KOPT-K1 (cell line): ENCODE measurements at regions not wholly inside any gene's neighbourhood (a gene's known extent, or its start where the extent isn't known, plus 50 kb on each side); places are given as distances from the start of the nearest gene placed in this dataset.
A peak's percentile ranks its signal among the peaks of the same experiment; 100 is the strongest.

Experiments
- H3K27ac ChIP-seq: fragments of 200-600 bp; sonication (generic); 2 replicates; pipeline ENCODE4 v1.5.1; 2016; ENCODE audit warnings: antibody characterized with exemption, mild to moderate bottlenecking, low read depth, low read length; ENCODE audit not compliant: poor library complexity, severe bottlenecking
- H3K36me3 ChIP-seq: fragments of 200-600 bp; sonication (generic); 2 replicates; pipeline ENCODE4 v1.5.1; 2017; ENCODE audit warnings: antibody characterized with exemption, mild to moderate bottlenecking, low read length, moderate library complexity; ENCODE audit not compliant: insufficient read depth
- H3K9me3 ChIP-seq: fragments of 200-600 bp; sonication (generic); 2 replicates; pipeline ENCODE4 v1.5.1; 2017; ENCODE audit warnings: antibody characterized with exemption, low read length, mild to moderate bottlenecking; ENCODE audit not compliant: insufficient read depth, poor library complexity, severe bottlenecking

- no peak overlapping the region for H3K27ac ChIP-seq
These were observed 153.9 kb upstream of the ERBB4 start for GRCh38 chr2:212692466-212692865.

GRCh38 chr2:212686285-212686895, 147.8 kb upstream of the ERBB4 start:
- H3K36me3 ChIP-seq = no peaks in the 10 kb centered on the region
- H3K9me3 ChIP-seq = no peaks in the 10 kb centered on the region
- H3K27ac ChIP-seq = peak overlapping the region; percentile 28

More at GRCh38 chr2:212692466-212692865, 153.9 kb upstream of the ERBB4 start:
- H3K36me3 ChIP-seq = no peaks in the 10 kb centered on the region
- no peaks in the 10 kb centered on the region for H3K9me3 ChIP-seq

GRCh38 chr2:212683346-212684097, 144.9 kb upstream of the ERBB4 start:
- no peaks in the 10 kb centered on the region for H3K9me3 ChIP-seq
- H3K36me3 ChIP-seq = no peaks in the 10 kb centered on the region
- H3K27ac ChIP-seq = no peak overlapping the region

- Histone ChIP-seq H3K9me3 (no peaks in the 10 kb centered on the region), H3K36me3 (no peaks in the 10 kb centered on the region), H3K27ac (no peak overlapping the region)
These were observed 144.3 kb upstream of the ERBB4 start for GRCh38 chr2:212682937-212683336.

DNA sequence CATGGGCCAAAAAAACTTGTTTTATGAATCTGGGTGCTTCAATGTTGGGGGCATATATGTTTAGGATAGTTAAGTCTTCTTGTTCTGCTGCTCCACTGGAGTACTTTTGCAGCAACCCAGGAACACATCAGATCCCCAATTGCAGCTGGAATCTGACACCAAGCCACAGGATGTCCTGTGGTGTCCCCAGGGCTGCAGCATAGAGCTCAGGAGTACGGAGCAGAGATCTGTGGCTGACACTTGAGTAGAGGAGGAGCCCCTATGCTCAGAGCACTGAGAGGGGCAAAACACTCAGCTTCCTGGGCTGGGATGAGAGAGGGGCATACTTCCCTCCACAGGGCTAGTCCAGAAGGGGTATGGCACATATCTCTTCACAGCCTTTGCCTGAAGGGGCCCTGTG, 138.9 kb upstream of the ERBB4 start:
- no peaks in the 10 kb centered on the region for H3K36me3 ChIP-seq
- no peak overlapping the region for H3K27ac ChIP-seq

DNA sequence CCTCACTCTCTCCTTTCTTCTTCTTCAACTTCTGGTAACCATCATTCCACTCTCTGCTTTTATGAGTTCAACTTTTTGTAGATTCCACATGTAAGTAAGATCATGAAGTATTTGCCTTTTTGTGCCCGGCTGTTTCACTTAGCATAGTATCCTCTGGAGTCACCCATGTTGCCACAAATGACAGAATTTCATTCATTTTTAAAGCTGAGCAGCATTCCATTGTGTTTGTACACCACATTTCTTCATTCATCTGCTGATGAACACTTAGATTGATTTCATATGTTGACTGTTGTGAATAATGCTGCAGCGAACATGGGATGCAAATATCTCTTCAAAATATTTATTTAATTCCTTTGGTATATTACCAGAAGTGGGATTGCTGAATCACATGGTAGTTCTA, 133.6 kb upstream of the ERBB4 start:
- Histone ChIP-seq H3K9me3 (no peaks in the 10 kb centered on the region), H3K27ac (no peak overlapping the region), H3K36me3 (no peaks in the 10 kb centered on the region)

More for the DNA sequence above, 138.9 kb upstream of the ERBB4 start:
- no peaks in the 10 kb centered on the region for H3K9me3 ChIP-seq

DNA sequence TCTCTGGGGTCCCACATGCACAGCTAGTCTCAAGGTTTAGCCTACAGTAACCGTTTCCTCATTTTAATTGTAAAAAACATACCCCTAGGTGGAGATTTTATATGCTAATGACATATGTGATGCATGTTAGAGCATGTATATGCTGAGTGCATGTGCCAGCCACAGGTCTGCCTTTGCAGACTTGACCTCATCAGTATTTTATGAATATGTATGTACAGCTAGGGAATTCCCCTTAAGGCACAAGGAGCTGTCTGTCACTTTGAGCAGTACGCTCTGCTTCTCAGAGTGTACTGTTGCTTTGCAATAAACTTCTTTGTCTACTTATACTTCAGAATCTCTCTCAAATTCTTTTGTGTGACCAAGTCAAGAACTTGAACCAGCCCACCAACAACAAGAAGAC, 131.2 kb upstream of the ERBB4 start:
- Histone ChIP-seq H3K27ac (no peak overlapping the region), H3K9me3 (no peaks in the 10 kb centered on the region), H3K36me3 (no peaks in the 10 kb centered on the region)

DNA sequence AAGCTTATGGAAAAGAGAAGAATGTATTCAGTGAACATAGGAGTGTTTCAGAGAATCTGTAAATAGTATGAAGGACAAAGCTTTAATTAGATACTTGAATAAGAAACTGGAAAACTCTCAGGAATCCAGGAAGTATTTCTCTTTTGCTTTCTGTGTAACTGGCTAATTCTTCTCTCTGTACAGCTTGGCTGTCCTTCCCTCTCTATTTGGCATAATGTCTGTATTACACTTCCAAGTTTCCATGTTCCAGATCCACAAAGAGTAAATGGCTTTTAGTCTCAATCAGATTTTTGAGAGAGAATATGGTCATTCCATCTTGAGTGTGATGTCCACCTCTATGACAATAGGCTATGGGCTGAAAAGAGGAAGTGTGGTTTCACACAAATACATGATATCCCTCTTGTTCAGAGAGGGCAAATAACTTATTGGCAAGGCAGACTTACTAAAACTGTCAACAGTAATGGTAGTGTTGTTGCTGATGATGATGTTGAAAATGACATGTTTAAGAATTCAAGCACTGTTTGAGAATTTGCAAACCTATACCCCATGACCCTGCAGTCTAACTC, 129.2 kb upstream of the ERBB4 start:
- no peak overlapping the region for H3K27ac ChIP-seq
- no peaks in the 10 kb centered on the region for H3K9me3 ChIP-seq
- no peaks in the 10 kb centered on the region for H3K36me3 ChIP-seq

GRCh38 chr2:212665948-212666347, 127.3 kb upstream of the ERBB4 start:
- Histone ChIP-seq H3K36me3 (no peaks in the 10 kb centered on the region), H3K27ac (no peak overlapping the region), H3K9me3 (no peaks in the 10 kb centered on the region)

- Histone ChIP-seq H3K36me3 (no peaks in the 10 kb centered on the region), H3K9me3 (no peaks in the 10 kb centered on the region), H3K27ac (no peak overlapping the region)
These were observed 120.8 kb upstream of the ERBB4 start for GRCh38 chr2:212659441-212659840.

DNA sequence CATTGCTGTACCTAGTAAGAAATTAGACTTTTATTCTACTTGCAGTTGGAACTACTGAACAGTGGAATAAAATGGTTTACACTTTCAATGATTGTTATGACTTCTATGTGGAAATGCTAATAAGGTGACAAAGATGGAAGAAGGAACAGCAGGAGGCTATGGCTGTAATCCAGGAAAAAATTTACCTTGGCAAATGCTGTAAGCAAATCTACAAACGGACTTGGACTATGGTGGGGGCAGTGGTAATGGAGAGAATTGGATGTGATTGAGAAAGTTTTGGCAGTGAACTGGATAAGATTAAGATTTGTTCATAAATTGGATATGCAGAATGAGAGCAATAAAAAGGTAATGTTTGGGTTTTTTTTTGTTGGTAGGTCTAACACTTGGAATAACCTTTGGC, 111.0 kb upstream of the ERBB4 start:
- H3K36me3 ChIP-seq = no peaks in the 10 kb centered on the region
- H3K27ac ChIP-seq = no peak overlapping the region
- H3K9me3 ChIP-seq = no peaks in the 10 kb centered on the region

DNA sequence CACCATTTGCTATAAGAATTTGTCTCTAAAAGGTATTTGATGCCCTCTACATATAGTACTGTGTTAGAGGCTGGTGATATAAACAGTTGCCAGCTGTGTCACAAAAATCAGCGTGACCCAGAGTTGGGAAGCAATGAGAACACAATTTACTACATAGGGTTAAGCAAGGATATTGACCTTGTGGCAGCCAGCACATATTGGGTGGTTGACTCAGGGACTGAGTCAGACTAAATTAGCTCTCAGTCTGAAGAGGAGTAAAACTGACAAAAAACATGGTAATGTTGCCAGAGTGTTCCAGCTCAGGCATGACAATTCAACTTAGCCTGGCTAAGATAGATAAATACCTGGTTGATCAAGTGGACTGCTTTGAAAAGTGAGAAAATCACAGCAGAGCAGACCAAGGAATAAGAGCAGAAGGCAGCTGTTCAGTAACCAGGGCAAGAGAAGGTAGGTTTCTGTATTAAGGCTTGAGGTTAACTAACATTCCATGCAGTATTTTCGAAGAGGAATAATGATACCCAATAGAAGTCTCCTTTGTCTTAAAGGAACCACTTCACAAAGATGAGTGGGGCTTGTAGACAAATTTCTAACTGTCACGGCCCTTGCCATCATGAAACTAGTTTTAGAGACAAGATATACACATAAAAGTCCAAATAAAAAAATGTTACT, 108.2 kb upstream of the ERBB4 start:
- H3K36me3 ChIP-seq = no peaks in the 10 kb centered on the region
- no peak overlapping the region for H3K27ac ChIP-seq
- no peaks in the 10 kb centered on the region for H3K9me3 ChIP-seq

GRCh38 chr2:212644195-212644837, 105.7 kb upstream of the ERBB4 start:
- Histone ChIP-seq H3K27ac (no peak overlapping the region), H3K9me3 (no peaks in the 10 kb centered on the region), H3K36me3 (no peaks in the 10 kb centered on the region)

DNA sequence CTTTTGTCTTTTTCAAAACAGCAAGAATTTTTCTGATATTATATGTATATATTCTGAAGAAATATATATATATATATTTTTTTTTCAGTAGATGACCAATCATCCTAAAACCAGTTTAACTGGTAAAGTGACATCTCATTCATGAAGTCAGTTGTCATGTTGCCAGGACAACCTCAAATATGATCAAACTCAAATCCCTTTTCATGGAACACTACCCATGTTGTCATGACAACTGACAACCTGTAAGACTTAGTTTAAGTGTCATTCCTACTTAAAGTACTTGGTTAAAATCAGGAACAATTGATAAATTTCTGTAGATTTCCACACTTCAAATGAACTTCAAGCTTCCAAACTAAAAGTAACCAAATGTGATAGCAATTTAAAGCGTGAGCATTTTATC, 101.8 kb upstream of the ERBB4 start:
- H3K27ac ChIP-seq = no peak overlapping the region
- no peaks in the 10 kb centered on the region for H3K36me3 ChIP-seq
- no peaks in the 10 kb centered on the region for H3K9me3 ChIP-seq

- Histone ChIP-seq H3K36me3 (no peaks in the 10 kb centered on the region), H3K9me3 (no peaks in the 10 kb centered on the region), H3K27ac (no peak overlapping the region)
These were observed 100.1 kb upstream of the ERBB4 start for GRCh38 chr2:212638694-212639093.
